Stimulated activated CD4-positive, alpha-beta T cell treated with anti-CD3 and anti-CD28 coated beads, Interleukin-12 subunit alpha, Interleukin-12 subunit beta, amount 100 ng/mL, for 24 hours (primary cell): ENCODE measurements at regions not wholly inside any gene's neighbourhood (a gene's known extent, or its start where the extent isn't known, plus 50 kb on each side); places are given as distances from the start of the nearest gene placed in this dataset.
"Not testable (repeated sequence)": the region's sequence is repeated elsewhere in the genome, so short reads cannot be mapped to it uniquely, and the experiment has no call there.

ENCODE experiments used
- DNase-seq, 2 experiments: peaks; one replicate each; pipeline ENCODE4 v3.0.0-alpha.2; 2020; ENCODE audit warnings: low read depth in 2 of 2

DNA sequence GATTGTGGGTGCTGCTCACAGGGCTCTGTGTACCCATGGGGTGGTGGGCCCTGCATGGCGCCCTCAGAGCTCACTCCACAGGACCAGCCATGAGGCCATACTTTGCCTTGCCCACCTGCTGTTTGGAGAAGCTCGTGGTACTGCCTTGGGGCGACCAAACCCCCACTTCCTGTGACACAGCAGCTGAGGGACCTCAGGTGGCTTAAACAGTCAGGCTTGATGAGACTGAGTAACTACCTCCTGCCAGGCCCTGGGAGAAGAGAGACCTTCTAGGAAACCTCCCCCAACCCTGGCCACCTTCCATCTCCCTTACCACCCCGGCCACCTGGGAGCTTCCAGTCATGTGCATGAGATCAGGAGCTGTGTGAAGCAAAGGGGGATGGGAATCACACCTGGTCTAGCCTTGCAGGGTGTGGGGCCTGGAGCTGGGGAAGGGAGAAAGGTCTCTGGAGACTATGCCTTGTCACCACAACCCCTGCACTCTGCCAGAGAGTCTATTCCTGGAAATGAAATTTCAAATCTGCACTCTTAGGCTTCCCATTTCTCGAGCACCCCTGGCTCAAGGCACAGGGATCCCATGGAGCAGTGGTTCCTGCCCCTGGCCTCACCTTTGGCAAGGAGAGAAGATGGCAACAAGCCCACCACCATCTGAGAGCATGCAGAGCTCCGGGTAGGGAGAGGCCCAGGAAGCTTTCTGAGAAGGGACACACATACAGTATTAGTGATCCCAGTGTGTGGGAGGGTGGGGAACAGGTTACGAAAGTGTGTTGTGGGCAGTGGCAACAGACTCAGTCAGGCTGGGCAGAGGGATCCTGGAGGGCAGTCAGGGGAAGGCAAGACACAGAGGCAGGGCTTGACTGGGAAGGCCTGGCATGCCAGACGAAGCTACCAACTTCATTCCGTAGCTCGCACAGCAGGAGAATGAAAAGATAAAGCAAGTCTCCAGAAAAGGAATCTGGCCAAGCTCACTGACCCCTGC lies 125.0 kb downstream of the URI1 start:
- DNase-seq, result no peak

DNA sequence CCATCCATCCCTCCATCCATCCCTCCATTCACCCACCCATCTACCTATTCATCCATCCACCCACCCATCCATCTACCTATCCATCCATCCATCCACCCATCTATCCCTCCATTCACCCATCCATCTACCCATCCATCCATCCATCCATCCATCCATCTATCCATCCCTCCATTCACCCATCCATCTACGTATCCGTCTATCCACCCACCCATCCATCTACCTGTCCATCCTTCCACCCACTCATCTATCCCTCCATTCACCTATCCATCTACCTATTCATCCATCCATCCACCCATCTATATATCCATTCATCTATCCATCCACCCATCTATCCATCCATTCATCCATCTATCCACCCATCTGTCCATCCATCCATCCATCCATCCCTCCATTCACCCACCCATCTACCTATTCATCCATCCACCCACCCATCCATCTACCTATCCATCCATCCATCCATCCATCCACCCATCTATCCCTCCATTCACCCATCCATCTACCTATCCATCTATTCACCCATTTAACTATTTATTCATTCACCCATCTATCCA lies 126.0 kb downstream of the URI1 start:
- not testable (repeated sequence) for DNase-seq

DNA sequence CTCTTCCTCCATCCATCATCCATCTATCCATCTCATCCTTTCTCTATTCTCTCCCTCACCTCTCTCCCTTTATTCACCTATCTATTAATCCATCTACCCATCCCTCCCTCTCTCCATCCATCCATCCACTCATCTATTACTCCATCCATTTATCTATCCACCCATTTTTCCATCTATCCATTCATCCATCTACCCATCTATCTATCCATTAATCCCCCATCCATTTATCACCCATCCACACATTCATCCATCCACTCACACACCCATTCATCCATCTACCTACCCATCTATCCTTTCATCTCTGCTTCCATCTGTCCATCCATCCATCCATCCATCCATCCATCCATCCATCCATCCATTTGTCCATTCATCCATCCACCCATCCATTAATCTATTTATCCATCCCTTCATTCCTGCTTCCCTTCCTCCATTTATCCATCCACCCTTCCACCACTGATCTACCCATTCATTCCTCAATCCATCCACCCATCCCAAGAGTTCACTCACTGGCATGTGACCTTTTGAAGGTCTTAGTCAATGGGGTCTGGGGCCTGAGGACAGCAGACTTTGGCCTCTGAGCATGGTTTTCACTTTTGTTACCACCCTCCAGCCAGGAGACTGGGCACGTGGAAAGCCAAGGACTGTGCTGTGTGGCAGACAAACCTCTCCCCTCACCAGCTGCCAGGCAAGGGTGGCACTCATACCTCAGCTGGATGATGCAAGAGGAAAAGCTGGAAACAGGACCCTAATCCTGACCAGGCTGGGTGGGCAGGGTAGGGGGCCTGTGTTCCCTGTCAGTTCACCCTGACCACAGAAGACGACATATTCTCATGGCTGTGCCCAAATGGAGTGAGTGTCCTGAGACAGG lies 126.7 kb downstream of the URI1 start:
- DNase-seq, result no peak

DNA sequence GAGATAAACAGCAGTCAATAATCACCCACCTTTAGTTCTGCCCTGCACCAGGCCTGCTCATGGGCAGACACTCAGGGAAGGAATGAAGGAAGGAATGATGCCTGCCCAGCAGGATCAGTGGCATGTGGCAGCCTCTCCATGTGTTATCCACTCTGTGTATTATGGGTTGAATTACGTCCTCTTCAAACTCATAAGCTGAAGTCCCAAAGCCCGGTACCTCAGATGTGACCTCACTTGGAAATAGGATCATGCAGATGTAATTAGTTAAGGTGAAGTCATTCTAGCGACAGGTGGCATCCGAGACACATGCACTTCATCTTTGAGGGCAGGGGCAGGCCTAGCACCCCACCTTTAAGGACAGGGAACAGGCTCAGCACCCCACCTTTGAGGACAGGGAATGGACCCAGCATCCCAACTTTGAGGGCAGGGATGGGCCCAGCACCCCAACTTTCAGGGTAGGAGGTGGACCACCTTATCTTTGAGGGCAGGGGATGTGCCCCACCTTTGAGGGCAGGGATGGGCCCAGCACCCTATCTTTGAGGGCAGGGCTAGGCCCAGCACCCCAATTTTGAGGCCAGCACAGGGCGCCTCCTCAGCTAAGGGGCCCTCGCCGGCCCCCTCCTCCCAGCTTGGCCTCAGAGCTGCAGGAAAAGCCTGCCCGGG lies 127.6 kb downstream of the URI1 start:
- no peak for DNase-seq

DNA sequence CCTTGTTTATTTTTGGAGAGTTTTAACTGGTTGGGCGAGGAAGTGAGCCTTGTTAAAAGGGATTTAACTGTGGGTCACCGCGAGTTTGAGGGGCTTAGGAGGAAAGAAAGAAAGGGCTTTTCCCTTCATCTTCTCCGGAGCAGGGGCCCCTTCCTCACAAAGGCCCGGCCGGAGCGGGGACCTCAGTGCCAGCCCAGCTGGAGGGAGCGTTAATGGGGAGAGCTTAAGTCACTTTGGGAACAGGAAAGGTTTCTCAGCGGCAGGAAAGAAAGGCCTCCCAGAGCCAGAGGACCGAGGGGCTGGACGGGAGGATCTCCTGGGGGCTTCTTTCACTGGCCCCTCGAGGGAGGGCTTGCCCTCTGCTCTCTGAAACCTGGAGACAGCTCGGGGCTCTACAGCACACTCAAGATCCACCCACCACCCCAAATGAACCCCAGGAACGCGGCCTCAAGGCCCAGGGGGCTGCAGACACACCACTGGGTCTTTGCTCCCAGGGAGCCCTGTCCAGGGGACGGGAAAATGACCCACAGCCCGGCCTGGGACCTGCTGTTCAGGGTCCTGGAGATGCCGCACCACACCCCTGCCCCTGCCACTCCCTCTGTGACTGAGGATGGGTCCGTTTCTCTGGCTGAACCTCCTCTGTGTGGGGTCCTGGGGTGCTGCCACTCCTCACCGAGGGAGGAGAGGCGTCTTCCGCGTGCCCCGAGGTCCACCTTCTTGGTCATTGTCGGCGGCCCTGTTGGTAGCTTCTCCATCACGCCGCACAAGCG lies 128.3 kb downstream of the URI1 start:
- DNase-seq, result no peak

DNA sequence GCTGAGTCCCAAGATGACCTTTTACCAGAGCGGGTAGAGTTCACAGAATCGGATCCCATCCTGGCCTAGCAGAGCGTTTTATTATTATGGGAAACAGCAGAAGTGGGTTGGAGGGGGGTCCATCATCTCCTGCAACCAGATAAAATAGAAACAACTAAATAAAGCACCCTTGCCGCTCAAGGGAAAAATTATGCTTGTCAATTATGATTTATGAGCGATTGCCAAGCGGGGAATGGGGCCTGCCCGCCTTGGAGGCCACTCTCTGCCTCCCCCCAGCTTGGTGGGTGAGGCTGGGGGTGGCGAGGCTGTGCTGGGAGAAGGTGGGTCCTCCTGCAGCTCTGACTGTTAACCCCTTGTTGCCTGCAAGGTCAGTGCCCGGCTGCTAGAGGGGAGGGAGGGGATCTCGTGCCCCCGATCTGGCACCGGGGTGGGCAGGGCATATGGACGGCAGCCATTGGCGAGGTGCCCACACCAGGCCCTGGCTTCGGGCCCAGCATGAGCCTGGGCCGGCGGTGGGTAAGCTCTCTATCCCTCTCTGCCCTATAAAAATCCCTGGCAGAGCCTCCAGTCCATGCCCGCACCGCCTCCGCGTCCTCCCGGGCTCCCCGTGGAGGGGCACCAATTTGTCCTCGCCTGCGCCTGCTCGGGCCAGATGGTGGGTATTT lies 129.1 kb downstream of the URI1 start:
- no peak for DNase-seq

DNA sequence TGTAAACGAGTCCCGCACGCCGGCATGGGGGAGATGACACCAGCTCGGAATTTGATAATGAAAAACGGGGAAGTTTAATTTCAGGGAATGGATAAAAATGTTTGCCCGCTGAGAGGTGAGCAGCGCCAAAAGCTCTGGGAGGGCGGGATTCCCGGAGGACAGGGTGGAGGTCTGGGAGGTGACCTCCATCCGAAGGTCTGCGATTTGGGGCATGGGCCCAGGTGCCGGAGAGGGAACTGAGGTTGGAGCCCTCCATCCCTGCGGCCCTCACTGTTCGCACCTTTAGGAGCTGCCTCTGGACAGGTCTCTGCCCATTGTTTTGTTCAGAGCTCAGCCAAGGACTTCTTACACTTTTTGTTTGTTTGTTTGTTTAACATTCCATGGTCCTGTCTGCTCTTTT lies 129.8 kb downstream of the URI1 start:
- DNase-seq, result no peak

DNA sequence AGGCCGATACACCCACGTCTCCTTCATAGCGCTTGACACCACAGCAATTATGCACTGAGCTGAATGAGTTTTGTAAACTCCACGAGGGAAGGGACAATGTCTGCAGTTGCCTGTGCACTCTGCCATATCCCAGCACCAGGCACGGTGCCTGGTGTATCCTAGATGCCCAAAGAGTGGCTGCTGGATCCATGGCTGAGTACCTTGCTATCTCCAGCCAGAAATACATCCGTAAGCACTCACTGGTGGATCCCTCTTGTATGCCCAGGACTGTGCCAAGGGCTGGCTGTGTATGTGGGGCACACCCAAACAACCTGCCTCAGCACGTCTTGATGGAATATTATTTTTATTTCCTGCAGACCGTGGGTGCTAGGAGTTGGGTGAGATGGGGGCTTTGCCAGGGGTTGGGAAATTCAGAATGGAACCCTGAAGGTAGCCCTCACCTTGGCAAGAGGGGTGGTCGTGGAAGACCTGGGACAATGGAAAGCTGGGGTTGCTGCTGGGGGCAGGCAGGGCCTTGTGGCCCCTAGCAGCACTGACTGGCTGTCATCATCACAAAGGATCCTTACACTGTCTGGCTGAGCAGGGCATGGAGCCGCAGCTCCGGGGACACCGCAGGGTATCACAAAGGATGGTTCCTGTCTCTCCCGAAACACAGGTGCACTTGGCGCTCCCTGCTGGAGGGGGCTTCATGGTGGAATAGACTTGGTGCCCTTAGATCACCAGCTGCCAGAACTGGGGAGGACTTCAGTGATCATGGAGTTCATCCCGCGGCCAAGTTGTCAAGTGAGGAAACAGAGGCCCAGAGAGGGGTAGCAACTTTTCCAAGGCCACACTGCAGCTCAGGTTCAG lies 131.3 kb downstream of the URI1 start:
- DNase-seq, result no peak

DNA sequence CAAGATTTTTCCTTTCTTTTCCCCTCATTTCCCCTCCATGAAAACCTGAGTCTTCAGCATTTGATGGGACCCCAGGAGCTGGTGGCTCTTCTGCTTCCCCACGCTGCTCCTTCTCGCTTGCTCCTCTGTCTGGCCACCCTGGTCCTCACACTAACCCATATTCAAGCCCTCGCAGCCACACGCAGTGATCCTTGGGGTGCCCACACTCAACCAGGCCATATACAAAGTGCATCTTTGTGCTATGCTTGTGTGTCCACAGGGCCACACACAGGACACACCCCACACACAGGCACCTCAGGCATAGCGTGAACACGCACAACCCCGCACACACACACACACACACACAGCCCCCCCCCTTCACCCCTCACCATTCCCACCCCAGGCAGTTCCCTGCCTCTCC lies 132.1 kb downstream of the URI1 start:
- DNase-seq, result no peak

DNA sequence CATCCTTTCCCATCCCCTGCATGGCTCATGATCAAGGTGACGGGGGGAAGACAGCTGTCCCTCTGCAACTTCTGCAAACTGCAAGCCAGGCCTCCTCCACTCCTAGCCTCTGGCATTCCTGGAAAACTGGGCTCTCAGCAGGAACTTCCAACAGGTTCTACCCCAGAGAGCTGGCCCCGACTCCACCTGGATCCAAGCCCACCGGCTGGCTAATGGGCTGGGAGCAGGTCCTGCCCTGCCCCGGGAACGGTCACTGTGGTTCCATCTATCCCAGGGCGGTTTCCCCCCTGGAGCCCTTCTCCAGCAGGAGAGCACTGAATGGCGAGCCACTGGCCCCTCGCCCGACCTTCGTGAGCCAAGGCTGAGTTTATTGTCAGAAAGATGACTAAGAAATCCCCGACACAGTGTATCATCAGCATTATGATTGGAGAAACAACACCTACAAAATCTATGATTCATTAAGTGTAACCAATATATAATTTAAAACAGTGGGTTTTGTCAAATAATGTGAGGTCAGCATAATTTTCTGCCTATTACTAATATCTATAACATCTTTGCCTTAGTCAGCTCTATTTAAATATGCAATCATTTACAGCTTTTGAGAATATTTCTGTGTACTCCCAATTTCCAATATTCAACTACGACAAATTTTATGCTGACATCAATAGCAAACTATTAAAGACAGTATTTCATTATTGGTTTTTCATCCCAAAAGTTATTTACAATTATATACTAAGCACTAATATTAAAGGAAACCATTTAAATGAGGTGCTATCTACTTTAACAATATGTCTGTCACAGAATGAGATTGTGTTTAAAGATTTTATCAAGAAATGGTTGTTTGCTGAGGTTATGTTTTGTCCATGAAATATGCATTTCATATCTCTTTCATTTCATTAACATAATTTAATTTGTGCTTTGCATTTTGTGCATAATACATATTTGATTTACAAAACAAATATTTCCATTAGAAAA lies 133.0 kb downstream of the URI1 start:
- DNase-seq, result no peak

DNA sequence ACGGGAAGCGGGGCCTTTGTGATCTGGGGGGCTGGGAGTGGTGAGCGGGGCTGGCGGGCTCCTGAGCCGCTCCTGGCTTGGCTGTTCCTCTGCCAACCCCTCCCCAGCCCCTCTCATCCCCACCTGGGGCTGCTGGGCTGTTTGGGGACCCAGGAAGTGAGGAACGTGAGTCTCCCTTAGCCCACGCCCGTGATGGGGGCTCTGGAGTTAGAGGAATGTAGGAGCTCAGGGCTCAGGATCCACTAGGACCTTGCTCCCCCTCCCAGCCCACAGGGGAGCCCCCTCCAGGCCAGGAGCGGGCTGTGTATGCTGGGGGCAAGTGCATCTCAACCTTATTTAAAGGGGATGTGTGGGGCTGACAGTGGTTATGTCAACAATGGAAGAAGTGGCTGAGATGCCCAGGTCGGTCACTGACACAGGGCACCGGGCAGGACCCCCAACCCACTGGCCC lies 134.1 kb downstream of the URI1 start:
- DNase-seq, result no peak

DNA sequence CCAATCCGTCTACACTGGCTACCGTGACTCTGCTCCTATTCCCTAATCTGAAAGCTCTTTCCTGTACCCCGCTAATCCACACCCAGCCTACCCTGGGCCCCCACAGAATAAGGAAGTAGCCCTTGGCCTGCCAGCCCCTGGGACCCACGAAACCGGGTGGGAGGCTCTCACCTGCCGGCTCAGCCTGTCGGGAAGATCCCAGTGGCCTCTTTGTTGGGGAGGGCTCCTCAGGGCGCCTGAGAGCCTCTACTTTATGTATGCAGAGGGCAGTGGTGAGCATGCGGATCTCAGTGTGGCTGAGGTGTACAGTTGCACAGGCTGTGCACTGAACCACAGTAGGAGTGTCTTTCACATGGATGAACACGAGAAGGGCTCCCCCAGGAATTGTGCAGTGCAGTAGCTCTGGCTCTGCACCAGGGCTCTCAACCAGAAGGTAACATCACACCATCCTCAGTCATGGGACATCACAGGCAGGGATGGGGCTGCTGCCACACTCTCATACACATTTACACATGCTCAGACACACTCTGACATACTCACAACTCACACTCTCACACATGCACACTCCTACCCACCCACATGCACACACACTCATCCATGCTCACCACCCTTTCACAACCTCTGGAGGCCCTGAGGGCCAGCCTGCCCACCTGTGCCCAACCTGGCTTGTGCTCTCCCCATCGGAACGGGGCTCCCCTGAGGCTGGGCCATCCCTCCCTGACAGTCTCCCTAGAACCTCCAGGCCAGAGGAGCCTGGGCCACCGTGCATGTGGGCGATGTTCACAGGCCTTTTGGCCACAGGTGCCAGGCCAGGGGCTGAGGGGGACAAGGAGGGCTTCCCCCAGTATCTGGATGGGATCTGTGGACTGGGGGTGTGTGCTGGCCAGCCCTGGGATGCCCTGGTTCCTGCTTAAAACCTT lies 135.0 kb downstream of the URI1 start:
- no peak for DNase-seq

DNA sequence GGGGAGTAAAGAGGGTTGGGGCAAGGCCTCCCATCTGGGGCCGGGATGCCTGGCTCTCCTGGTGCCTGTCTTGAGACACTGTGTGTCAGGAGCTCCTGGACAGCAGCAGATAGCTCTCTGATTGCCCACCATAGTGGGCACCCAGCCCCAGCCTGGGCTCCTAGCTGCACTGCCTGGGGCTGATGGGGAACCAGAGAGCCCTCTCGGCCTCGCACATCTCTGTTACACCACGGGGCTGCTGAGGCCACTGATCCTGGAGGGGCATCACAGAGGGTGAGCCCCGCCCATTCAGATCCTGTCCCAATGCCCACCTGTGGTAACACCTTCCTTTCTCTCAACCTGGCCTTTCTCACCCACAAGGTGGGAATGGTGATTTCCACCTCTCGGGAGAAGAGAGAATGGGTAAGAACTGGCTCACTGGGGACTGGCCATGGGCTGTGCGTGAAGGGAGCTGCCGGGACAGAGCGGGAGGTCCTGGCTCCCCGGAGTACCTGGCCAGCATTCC lies 135.9 kb downstream of the URI1 start:
- no peak for DNase-seq

DNA sequence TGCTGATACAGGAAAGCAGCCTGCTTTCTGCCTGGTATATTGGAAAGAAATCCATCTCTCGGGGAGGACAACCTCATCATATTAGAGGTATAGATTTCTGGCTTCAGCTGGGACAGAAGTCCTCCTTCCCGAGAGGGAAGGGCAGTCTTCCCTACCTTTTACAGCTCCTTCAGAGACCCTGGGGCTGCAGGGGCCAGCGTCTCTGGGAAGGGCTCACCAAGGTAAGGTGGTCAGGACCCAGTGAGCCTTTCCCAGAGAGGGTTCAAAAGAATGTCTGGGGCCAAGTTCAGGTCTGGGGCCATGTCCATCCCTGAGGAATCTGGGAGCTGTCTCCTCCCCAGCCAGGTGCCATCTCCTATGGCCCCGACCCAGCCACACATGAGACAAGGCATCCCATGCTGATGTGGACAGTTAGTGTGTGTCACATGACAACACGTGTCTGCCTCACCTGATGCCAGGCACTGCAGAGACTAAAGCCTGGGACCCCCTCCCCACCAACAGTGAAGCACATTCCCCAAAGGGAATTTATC lies 136.4 kb downstream of the URI1 start:
- no peak for DNase-seq

DNA sequence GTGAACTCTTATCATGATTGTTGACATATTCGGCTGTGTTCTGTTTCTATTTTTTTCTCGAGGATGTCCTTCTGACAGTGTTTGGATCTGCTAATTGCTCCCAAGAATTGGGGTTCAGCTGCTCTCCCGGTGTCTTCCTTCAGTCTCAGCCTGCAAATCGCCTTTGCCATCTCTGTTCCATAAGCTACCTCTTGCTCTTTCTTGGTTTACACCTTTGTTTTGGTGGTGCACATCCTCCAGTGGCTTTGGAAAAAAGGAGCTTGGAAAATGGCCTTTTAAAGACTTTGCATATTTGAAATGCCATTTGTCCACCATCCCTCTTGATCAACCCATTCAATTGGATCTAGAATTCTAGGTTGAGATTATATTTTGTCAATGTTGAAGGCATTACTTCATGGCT lies 137.2 kb downstream of the URI1 start:
- DNase-seq, result no peak

DNA sequence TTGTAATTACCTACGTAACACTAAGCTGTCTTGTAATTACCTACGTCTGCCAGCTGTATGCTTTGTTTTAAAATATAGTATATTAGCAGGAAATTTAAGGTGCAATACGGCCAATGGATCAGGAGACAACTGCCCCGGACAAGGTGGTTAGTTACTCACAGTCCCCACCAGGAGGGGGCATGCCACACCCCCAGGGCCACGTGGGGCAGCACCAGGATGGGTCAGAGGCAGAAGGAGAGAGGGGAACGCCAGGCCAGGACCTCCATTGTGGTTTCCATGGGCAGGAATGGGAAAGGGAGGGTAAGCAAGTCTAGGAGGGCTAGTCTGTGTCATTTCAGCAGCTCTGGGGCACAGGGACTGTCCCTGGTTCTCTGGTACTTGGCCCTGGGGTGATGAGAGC lies 140.1 kb downstream of the URI1 start:
- no peak for DNase-seq

DNA sequence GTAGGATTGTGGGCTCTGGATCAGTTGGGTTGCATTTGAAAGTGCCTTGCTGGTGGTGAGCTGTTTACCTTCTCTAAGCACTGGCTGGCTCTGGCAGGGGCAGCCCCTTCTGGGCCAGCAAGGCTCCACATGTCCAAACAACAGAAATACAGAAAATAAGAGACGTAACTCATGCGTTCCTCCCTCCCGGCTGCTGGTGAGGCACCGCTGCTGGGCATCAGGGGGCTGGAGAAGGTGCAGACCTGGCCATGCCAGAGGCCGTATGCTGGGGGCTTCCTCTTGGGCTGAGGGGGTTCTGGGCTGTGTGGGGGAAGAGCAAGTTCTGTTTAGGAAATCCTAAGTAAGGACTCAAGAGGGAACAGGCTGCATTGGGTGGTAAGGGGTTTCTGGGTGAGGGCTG lies 140.6 kb downstream of the URI1 start:
- no peak for DNase-seq
